IMR-90 (cell line): ENCODE measurements at regions not wholly inside any gene's neighbourhood (a gene's known extent, or its start where the extent isn't known, plus 50 kb on each side); places are given as distances from the start of the nearest gene placed in this dataset.
A peak's percentile ranks its signal among the peaks of the same experiment; 100 is the strongest.
"Not testable (repeated sequence)": the region's sequence is repeated elsewhere in the genome, so short reads cannot be mapped to it uniquely, and the experiment has no call there.

ENCODE experiments used
- ATAC-seq: fragments of 200-7000 bp; cut with Tn5 transposase; 2 replicates; pipeline ENCODE4 v1.9.1; 2020; ENCODE audit warnings: low read depth, mild to moderate bottlenecking, moderate library complexity
- BruUV-seq: library from RNA; stranded (reverse); fragments of 400-500 nt; replicated peaks from 2 replicates; lab custom pipeline; 2021; lab: Mats Ljungman, UMichigan
- CTCF ChIA-PET: fragments of 300-600 bp; formaldehyde crosslinking; extraction: SDS; loops from one replicate; lab custom pipeline; 2021; ENCODE audit warnings: antibody characterized with exemption; lab: Yijun Ruan, JAX
- POLR2A ChIA-PET: fragments of 300-600 bp; sonication (Branson Sonifier 250); formaldehyde crosslinking; loops from one replicate; lab custom pipeline; 2022; ENCODE audit warnings: antibody characterized with exemption; ENCODE audit not compliant: unreplicated experiment; lab: Charles Lee
- DNase-seq: peaks from one replicate; pipeline ENCODE4 v3.0.0; 2013
- H2AFZ ChIP-seq: replicated peaks from 2 replicates; pipeline ENCODE3; 2013; ENCODE audit warnings: low read length, mild to moderate bottlenecking; ENCODE audit not compliant: poor library complexity
- H2AK5ac ChIP-seq: 2 replicates; pipeline ENCODE4 v1.6.1; 2013; ENCODE audit warnings: low read depth, low read length, inconsistent platforms
- H2AK9ac ChIP-seq: replicated peaks from 2 replicates; pipeline ENCODE3; 2013; ENCODE audit warnings: mild to moderate bottlenecking, low read depth, low read length, moderate library complexity; ENCODE audit not compliant: poor library complexity
- H2BK120ac ChIP-seq: 2 replicates; pipeline ENCODE4 v1.6.1; 2013; ENCODE audit warnings: low read depth, low read length, inconsistent platforms
- H2BK15ac ChIP-seq: 3 replicates; pipeline ENCODE4 v1.6.1; 2013; ENCODE audit warnings: low read depth, low read length, inconsistent platforms
- H2BK20ac ChIP-seq: 2 replicates; pipeline ENCODE4 v1.6.1; 2013; ENCODE audit warnings: low read depth, mild to moderate bottlenecking, inconsistent platforms, low read length, moderate library complexity
- H2BK5ac ChIP-seq: 2 replicates; pipeline ENCODE4 v1.6.1; 2013; ENCODE audit warnings: mild to moderate bottlenecking, low read depth, low read length, inconsistent platforms; ENCODE audit not compliant: poor library complexity, severe bottlenecking
- H3K14ac ChIP-seq: replicated peaks from 2 replicates; pipeline ENCODE4 v1.6.1; 2013; ENCODE audit warnings: low read depth, low read length, inconsistent platforms
- H3K18ac ChIP-seq: 2 replicates; pipeline ENCODE4 v1.6.1; 2013; ENCODE audit warnings: low read depth, low read length, control low read depth
- H3K23ac ChIP-seq: 2 replicates; pipeline ENCODE4 v1.6.1; 2013; ENCODE audit warnings: low read depth, low read length, inconsistent platforms
- H3K27ac ChIP-seq: 2 replicates; pipeline ENCODE4 v1.5.1; 2013; ENCODE audit warnings: mild to moderate bottlenecking, control low read depth, low read length; ENCODE audit not compliant: insufficient read depth
- H3K27me3 ChIP-seq: 2 replicates; pipeline ENCODE4 v1.6.1; 2013; ENCODE audit warnings: low read length; ENCODE audit not compliant: control insufficient read depth, insufficient read depth
- H3K36me3 ChIP-seq: 2 replicates; pipeline ENCODE4 v1.6.1; 2013; ENCODE audit warnings: low read length, mixed read lengths; ENCODE audit not compliant: control insufficient read depth, insufficient read depth
- H3K4ac ChIP-seq: 2 replicates; pipeline ENCODE4 v1.6.1; 2013; ENCODE audit warnings: low read depth, low read length, inconsistent platforms
- H3K4me1 ChIP-seq: 2 replicates; pipeline ENCODE4 v1.6.1; 2013; ENCODE audit warnings: low read length, mixed read lengths; ENCODE audit not compliant: control insufficient read depth, insufficient read depth
- H3K4me2 ChIP-seq: 2 replicates; pipeline ENCODE4 v1.6.1; 2013; ENCODE audit warnings: low read depth, mild to moderate bottlenecking, control low read depth, low read length, moderate library complexity
- H3K4me3 ChIP-seq: 2 replicates; pipeline ENCODE4 v1.5.1; 2013; ENCODE audit warnings: low read depth, mild to moderate bottlenecking, control low read depth, low read length, moderate library complexity; ENCODE audit not compliant: insufficient read depth
- H3K56ac ChIP-seq: 2 replicates; pipeline ENCODE4 v1.6.1; 2013; ENCODE audit warnings: low read length, inconsistent platforms; ENCODE audit not compliant: insufficient read depth; ENCODE audit errors: extremely low read depth
- H3K79me1 ChIP-seq, 2 experiments: 2 replicates each; pipeline ENCODE4 v1.6.1; 2013; ENCODE audit warnings: low read length in 2 of 2, inconsistent platforms in 1 of 2, low read depth in 1 of 2
- H3K9ac ChIP-seq: 2 replicates; pipeline ENCODE4 v1.6.1; 2013; ENCODE audit warnings: low read depth, low read length, control low read depth
- H3K9me1 ChIP-seq: 2 replicates; pipeline ENCODE4 v1.6.1; 2013; ENCODE audit warnings: low read length, inconsistent platforms; ENCODE audit not compliant: insufficient read depth
- H3K9me3 ChIP-seq: 2 replicates; pipeline ENCODE4 v1.6.1; 2013; ENCODE audit warnings: low read length; ENCODE audit not compliant: control insufficient read depth, insufficient read depth
- H4K20me1 ChIP-seq: 2 replicates; pipeline ENCODE4 v1.6.1; 2013; ENCODE audit warnings: low read length, inconsistent platforms; ENCODE audit not compliant: insufficient read depth
- H4K5ac ChIP-seq: 2 replicates; pipeline ENCODE4 v1.6.1; 2013; ENCODE audit warnings: mild to moderate bottlenecking, low read depth, low read length, control low read depth
- H4K8ac ChIP-seq, 2 experiments: 2 replicates each; pipeline ENCODE4 v1.6.1; 2013; ENCODE audit warnings: low read depth in 2 of 2, low read length in 2 of 2, control low read depth in 1 of 2, inconsistent platforms in 1 of 2
- H4K91ac ChIP-seq: 2 replicates; pipeline ENCODE4 v1.6.1; 2013; ENCODE audit warnings: low read depth, low read length, inconsistent platforms; ENCODE audit not compliant: insufficient read depth
- MAFK ChIP-seq: IDR thresholded peaks from 2 replicates; pipeline ENCODE4 v1.6.1; 2012; ENCODE audit warnings: low read depth, low read length, improper control_type of control experiment
- WGBS, 2 experiments: methylation state at CpG; one replicate each; pipeline versions ENCODE4 v1.1.5 to v1.1.7; 2013; ENCODE audit warnings: missing lambda C conversion rate in 2 of 2; ENCODE audit not compliant: insufficient read length in 1 of 2; ENCODE audit errors: extremely low coverage in 2 of 2; 5-methylcytosine and 5-hydroxymethylcytosine counted together
- dilution Hi-C: fragments of 300-500 bp; cut with HindIII; formaldehyde crosslinking; loops from one replicate; pipeline ENCODE4 v1.14.3; 2018; ENCODE audit warnings: low sequenced_read_pairs; ENCODE audit not compliant: unreplicated experiment
- in situ Hi-C: fragments of 300-500 bp; cut with MboI; formaldehyde crosslinking; loops from 3 replicates; pipeline ENCODE4 v1.14.3; 2019; ENCODE audit warnings: low sequenced_read_pairs, inconsistent platforms, mixed read lengths
- intact Hi-C: fragments of 100-400 bp; cut with micrococcal nuclease; formaldehyde crosslinking; loops from 2 replicates; pipeline ENCODE4 v1.10.0; 2022

DNA sequence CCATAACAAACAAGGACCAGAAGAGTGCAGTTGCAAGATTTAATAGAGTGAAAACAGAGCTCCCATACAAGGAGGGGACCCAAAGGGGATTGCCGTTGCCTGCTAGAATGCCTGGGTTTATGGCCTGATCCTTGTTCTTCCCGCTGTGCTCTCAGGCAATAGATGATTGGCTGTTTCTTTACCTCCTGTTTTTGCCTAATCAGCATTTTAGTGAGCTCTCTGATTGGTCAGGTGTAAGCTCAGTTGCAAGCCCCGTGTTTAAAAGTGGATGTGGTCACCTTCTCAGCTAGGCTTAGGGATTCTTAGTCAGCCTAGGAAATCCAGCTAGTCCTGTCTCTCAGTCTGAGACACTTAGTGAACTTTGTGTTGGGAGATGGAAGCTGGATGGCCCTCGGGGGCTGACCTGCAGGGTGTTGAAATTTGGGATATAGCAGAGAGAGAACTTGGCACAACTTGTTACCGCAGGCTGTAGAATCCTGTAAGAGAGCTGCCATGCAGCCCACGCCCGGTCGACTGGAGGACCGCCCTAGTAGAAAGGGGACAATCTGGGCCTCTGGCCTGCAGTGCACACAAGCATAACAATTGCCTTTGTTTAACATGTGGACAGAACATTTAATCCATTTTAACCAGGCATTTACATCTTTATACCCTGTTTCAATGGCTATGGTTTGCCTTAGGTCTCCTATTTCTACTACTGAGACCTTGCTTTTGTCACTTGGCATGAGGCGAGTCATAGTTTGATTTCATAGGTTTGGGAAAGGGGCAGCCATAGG lies 106.0 kb downstream of the TMEM167A start:
- H3K9ac ChIP-seq, in situ Hi-C loops, H2AK9ac ChIP-seq, H2BK20ac ChIP-seq, H3K79me1 ChIP-seq, H2BK5ac ChIP-seq, H3K4me1 ChIP-seq, POLR2A ChIA-PET, H3K4me3 ChIP-seq, DNase-seq, ATAC-seq, H3K9me1 ChIP-seq, H3K14ac ChIP-seq, H3K36me3 ChIP-seq, dilution Hi-C loops, H4K5ac ChIP-seq, H3K18ac ChIP-seq, H3K27ac ChIP-seq, H2AFZ ChIP-seq, H2BK120ac ChIP-seq, H4K20me1 ChIP-seq, BruUV-seq, H4K91ac ChIP-seq, H3K4me2 ChIP-seq, H2AK5ac ChIP-seq, H2BK15ac ChIP-seq, H3K27me3 ChIP-seq, H4K8ac ChIP-seq, H3K23ac ChIP-seq, intact Hi-C loops, H3K56ac ChIP-seq, CTCF ChIA-PET, H3K4ac ChIP-seq: not testable (repeated sequence)
- peak; percentile 94 for TF ChIP-seq MAFK
- H3K9me3 ChIP-seq: peaks cover 14% of the 10 kb centered on the region
- 80% methylated on average over 1 of the region's 10 CpGs; no CpG with 5 or more reads in 1 of the 2 experiments for WGBS, 2 experiments

DNA sequence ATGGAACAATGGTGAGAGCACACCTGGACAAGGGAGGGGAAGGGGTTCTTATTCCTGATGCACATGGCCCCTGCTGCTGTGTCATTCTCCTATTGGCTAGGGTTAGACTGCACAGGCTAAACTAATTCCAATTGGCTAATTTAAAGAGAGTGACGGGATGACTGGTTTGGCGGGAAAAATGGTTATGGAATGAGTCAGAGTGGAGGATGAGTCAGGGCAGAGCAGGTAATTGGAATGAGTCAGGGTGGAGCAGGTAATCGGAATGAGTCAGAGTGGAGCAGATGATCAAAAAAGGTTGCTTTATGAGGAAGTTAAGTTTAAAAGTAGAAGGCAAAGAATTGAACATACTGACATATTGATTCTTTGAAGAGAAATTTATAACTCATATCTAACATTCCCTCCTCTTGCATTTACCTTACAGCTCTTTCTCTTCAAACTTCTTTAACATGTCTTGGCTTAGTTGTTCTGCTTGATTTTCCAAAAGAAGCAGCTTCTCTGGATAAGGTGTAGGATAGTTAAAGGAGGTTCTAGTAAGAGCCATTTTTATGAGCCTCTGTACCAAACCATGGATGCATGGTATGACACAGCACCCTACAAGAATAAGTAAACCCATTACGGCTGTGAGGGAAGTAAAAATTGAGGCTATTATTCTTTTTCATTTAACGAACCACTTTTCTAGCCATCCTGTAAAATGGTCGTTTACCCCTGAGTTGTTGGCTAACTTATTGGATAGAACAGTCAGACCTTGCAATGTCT lies 107.8 kb downstream of the TMEM167A start:
- H3K9ac ChIP-seq, H3K4ac ChIP-seq, H4K5ac ChIP-seq, H4K20me1 ChIP-seq, dilution Hi-C loops, BruUV-seq, H3K9me1 ChIP-seq, H3K27ac ChIP-seq, H2BK120ac ChIP-seq, H3K4me2 ChIP-seq, H3K79me1 ChIP-seq, POLR2A ChIA-PET, H4K91ac ChIP-seq, H3K4me1 ChIP-seq, H3K9me3 ChIP-seq, DNase-seq, H2BK5ac ChIP-seq, ATAC-seq, H3K36me3 ChIP-seq, H3K18ac ChIP-seq, H4K8ac ChIP-seq, H2AK9ac ChIP-seq, H2BK20ac ChIP-seq, H2AK5ac ChIP-seq, CTCF ChIA-PET, in situ Hi-C loops, H3K14ac ChIP-seq, H3K27me3 ChIP-seq, intact Hi-C loops, H3K56ac ChIP-seq, H3K4me3 ChIP-seq, H3K23ac ChIP-seq, H2BK15ac ChIP-seq, H2AFZ ChIP-seq: not testable (repeated sequence)
- WGBS, 2 experiments: 88% methylated on average over 2 of the region's 6 CpGs; no CpG with 5 or more reads in 1 of the 2 experiments
